ENCODE measurements at regions not wholly inside any gene's neighbourhood (a gene's known extent, or its start where the extent isn't known, plus 50 kb on each side); places are given as distances from the start of the nearest gene placed in this dataset.

DNA sequence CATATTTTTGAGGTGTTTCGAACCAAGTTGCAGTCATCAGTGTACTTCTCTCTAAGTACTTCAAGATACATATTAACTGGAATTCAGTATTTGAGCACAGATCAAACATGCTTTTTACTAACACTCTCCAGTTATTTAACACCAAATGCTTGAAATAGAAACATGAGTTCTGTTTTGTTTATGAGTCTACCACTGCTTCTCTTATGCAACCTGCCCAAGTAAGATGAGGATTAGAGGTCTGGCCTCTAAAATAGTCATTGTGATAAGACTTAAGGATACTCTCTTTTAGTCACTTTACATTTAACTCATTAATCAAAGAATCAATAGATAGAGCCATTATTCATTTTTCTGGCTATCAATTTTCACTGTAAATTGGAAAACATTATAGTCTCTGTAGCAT lies 156.2 kb upstream of the THRB start:
- no peak overlapping the region for H3K4me3 ChIP-seq (ENCODE audit: low read depth, low read length)
- TF ChIP-seq, protein P1, sequence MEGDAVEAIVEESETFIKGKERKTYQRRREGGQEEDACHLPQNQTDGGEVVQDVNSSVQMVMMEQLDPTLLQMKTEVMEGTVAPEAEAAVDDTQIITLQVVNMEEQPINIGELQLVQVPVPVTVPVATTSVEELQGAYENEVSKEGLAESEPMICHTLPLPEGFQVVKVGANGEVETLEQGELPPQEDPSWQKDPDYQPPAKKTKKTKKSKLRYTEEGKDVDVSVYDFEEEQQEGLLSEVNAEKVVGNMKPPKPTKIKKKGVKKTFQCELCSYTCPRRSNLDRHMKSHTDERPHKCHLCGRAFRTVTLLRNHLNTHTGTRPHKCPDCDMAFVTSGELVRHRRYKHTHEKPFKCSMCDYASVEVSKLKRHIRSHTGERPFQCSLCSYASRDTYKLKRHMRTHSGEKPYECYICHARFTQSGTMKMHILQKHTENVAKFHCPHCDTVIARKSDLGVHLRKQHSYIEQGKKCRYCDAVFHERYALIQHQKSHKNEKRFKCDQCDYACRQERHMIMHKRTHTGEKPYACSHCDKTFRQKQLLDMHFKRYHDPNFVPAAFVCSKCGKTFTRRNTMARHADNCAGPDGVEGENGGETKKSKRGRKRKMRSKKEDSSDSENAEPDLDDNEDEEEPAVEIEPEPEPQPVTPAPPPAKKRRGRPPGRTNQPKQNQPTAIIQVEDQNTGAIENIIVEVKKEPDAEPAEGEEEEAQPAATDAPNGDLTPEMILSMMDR (IDR thresholded peaks at IDR 0.05; ENCODE audit: low read depth, low read length, missing control alignments): no peak

DNA sequence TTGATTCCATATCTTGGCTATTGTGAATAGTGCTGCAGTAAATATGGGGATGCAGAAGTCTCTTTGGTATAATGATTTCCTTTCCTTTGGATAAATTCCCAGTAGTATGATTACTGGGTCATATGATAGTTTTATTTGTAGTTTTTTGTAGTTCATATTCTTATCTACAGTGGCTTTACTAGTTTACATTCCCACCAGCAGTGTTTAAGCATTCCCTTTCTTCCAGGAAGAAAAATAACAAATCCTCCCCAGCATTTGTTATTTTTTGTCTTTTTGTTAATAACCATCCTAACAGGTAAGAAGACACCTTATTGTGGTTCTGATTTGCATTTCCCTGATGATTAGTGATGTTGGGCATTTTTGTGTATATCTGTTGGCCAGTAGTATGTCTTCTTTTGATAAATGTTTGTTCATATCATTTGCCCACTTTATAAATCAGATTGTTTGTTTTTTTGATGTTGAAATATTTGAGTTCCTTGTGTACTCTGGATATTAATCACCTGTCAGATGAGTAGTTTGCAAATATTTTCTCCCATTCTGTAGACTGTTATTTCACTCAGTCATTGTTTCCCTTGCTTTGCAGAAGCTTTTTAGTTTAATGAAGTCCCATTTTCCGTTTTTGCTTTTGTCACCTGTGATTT lies 163.3 kb upstream of the THRB start:
- no peak overlapping the region for H3K4me3 ChIP-seq (ENCODE audit: low read depth, low read length)
- TF ChIP-seq, protein P1 (IDR thresholded peaks at IDR 0.05; ENCODE audit: low read depth, low read length, missing control alignments): no peak
- DNase-seq (ENCODE audit: low read depth): no peak

More for the DNA sequence above, 156.2 kb upstream of the THRB start:
- no peak for DNase-seq (ENCODE audit: low read depth)

DNA sequence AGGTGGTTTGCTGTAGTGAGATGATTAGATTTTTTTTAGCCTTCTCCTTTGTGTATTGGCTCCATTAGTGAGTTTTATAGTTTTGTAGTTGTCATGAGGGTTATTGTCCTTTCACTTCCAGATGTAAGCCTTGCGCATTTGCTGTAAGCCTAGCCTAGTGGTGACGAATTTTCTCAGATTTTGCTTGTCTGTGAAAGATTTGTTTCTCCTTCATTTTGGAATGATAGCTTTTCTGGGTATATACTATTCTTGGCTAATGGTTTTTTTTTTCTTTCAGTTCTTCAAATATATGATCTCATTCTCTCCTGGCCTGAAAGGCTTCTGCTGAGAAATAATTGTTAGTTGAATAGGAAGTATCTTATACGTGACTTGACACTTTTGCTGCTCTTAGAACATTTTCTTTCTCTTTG lies 166.5 kb upstream of the THRB start:
- H3K4me3 ChIP-seq (ENCODE audit: low read depth, low read length): no peak overlapping the region
- TF ChIP-seq, protein P1 (IDR thresholded peaks at IDR 0.05; ENCODE audit: low read depth, low read length, missing control alignments): no peak

DNA sequence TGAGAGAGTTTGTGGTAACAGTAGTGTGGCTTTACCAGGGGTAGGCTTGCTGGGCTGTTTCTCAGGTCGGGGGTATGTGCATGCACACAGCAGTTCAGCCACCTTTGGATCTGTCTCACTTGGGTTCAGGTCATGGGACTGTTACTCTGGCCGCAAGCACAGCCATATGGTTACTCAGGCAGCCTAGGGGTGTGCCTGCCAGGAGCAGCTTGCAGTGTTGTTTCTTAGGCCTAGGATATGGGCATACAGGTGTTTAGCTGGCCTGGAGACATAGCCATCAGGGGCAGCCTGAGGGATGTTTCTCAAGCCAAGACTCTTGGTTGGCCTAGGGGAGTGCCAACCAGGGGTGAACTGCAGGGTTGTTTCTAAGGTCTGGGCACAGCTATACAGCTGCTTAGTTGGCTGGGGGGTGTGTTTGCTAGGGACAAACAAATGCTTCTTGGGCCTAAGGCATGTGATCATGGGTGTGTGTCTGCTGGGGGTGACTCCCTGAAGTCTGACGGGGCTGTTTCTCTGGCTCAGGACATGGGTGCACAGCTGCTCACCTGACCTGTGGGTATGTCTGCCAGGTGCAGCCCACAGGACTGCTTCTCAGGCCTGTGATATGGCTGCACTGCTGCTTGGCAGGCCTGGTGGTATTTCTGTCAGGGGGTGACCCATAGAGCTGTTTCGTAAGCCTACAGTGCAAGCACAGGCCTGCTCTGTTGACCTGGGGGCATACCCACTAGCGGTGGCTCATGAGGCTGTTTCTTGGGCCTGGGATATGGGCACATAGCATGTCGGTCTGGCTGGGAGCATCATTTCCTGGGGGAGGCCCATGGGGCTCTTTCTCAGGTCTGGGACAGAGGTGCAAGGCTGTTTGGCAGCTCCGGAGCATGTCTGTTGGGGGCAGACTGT lies 168.0 kb upstream of the THRB start:
- no peak for DNase-seq (ENCODE audit: low read depth)
- H3K4me3 ChIP-seq (ENCODE audit: low read depth, low read length): no peak overlapping the region
- TF ChIP-seq, protein P1 (IDR thresholded peaks at IDR 0.05; ENCODE audit: low read depth, low read length, missing control alignments): no peak

More for the DNA sequence above, 166.5 kb upstream of the THRB start:
- DNase-seq (ENCODE audit: low read depth): no peak

DNA sequence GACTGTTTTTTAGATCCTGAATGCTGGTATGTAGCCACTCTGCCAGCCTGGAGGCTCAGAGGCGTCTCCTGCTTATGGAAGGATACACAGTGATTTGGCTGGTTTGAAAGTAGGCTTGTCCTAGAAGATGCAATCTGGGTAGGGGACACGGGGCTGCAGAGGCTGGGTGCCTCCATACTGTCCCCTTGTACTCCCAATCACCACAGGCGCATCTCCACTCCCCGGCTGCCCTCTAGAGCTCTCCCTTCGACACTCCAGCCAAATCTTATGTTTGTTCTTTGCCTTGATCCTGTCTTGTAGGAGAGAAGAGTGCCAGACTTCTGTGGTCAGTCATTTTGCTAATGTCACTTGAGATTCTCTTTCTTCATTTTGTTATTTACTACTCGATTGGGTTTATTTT lies 168.8 kb upstream of the THRB start:
- TF ChIP-seq, protein P1 (IDR thresholded peaks at IDR 0.05; ENCODE audit: low read depth, low read length, missing control alignments): no peak
- no peak for DNase-seq (ENCODE audit: low read depth)
- no peak overlapping the region for H3K4me3 ChIP-seq (ENCODE audit: low read depth, low read length)

DNA sequence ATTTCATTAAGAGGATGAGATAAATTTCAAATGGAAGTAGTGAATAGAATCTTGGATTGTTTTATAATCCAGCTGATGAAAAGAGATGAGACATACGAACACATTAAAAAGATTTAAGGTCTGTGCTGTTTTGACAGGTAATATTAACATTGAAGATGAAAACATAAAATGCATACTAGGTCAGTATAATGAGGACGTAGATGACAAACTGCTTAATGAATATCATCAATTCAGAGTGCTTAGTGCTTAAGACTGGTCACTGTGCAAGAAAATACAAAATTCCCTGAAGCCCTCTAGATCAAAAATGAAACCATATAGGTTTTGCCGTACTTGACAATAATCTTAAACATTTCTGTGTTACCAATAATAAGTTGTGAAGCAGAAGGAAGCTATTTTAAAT lies 173.4 kb upstream of the THRB start:
- no peak for DNase-seq (ENCODE audit: low read depth)
- TF ChIP-seq, protein P1 (IDR thresholded peaks at IDR 0.05; ENCODE audit: low read depth, low read length, missing control alignments): no peak
- H3K4me3 ChIP-seq (ENCODE audit: low read depth, low read length): no peak overlapping the region

Measured in GM12864 (cell line).